SU-DHL-6 (cell line): ENCODE measurements at regions not wholly inside any gene's neighbourhood (a gene's known extent, or its start where the extent isn't known, plus 50 kb on each side); places are given as distances from the start of the nearest gene placed in this dataset.

Experiments used
- H2AFZ ChIP-seq: fragments of 200-600 bp; sonication (generic); 2 replicates; pipeline ENCODE4 v1.6.1; 2014; ENCODE audit warnings: low read depth, mild to moderate bottlenecking, moderate library complexity, mixed read lengths, antibody characterized with exemption, low read length; ENCODE audit not compliant: severe bottlenecking
- H3F3A ChIP-seq: fragments of 200-600 bp; shearing (Covaris generic); 2 replicates; pipeline ENCODE4 v1.6.0; 2016; ENCODE audit warnings: antibody characterized with exemption, mild to moderate bottlenecking; ENCODE audit not compliant: insufficient read depth
- H3K27ac ChIP-seq: fragments of 200-600 bp; sonication (generic); 2 replicates; pipeline ENCODE4 v1.5.1; 2016; ENCODE audit warnings: low read depth, mild to moderate bottlenecking, low read length, moderate library complexity, mixed read lengths
- H3K27me3 ChIP-seq: fragments of 200-600 bp; sonication (generic), shearing (Covaris generic); 2 replicates; pipeline ENCODE4 v1.6.0; 2014; ENCODE audit warnings: mild to moderate bottlenecking, low read length
- H3K36me3 ChIP-seq: fragments of 200-600 bp; sonication (generic); 2 replicates; pipeline ENCODE4 v1.6.1; 2014; ENCODE audit warnings: mild to moderate bottlenecking, low read length, mixed read lengths
- H3K4me2 ChIP-seq: fragments of 300-600, 200-600 bp; shearing (Covaris generic), sonication (generic); 2 replicates; pipeline ENCODE4 v1.6.0; 2014; ENCODE audit warnings: low read length, low read depth, mild to moderate bottlenecking; ENCODE audit not compliant: poor library complexity, severe bottlenecking
- H3K4me3 ChIP-seq: fragments of 200-600 bp; sonication (generic); 2 replicates; pipeline ENCODE4 v1.5.1; 2014; ENCODE audit warnings: antibody characterized with exemption, low read length, mild to moderate bottlenecking, mixed read lengths; ENCODE audit not compliant: insufficient read depth, poor library complexity, severe bottlenecking
- H3K79me2 ChIP-seq: fragments of 200-600 bp; sonication (generic); 2 replicates; pipeline ENCODE4 v1.6.1; 2014; ENCODE audit warnings: mild to moderate bottlenecking, low read length, moderate library complexity; ENCODE audit not compliant: insufficient read depth
- H3K9ac ChIP-seq: fragments of 200-600 bp; sonication (generic); 2 replicates; pipeline ENCODE4 v1.7.0; 2014; ENCODE audit warnings: mild to moderate bottlenecking, low read length
- H3K9me2 ChIP-seq: fragments of 200-600 bp; sonication (generic); replicated peaks from 2 replicates; pipeline ENCODE4 v1.6.1; 2014; ENCODE audit warnings: low read length; ENCODE audit not compliant: insufficient read depth
- H3K9me3 ChIP-seq: fragments of 200-600 bp; sonication (generic); 2 replicates; pipeline ENCODE4 v1.6.1; 2014; ENCODE audit warnings: low read length, mixed read lengths; ENCODE audit not compliant: insufficient read depth
- H4K20me1 ChIP-seq: fragments of 200-600 bp; sonication (generic); 2 replicates; pipeline ENCODE4 v1.6.1; 2014; ENCODE audit warnings: low read depth, mild to moderate bottlenecking, antibody characterized with exemption, low read length, moderate library complexity, mixed read lengths
- EZH2phosphoT487 ChIP-seq: fragments of 200-600 bp; sonication (generic), shearing (Covaris generic); conservative IDR thresholded peaks from 2 replicates; pipeline ENCODE4 v1.6.1; 2018; ENCODE audit warnings: mild to moderate bottlenecking, antibody characterized with exemption, low read length, moderate library complexity, mixed read lengths
- TF ChIP-seq, protein P1 (sequence below): fragments of 200-600 bp; sonication (generic); IDR thresholded peaks from one replicate; pipeline ENCODE4 v1.5.1; 2017; ENCODE audit warnings: antibody characterized with exemption, mild to moderate bottlenecking, low read length, moderate library complexity; ENCODE audit not compliant: insufficient read depth, poor library complexity, severe bottlenecking

DNA sequence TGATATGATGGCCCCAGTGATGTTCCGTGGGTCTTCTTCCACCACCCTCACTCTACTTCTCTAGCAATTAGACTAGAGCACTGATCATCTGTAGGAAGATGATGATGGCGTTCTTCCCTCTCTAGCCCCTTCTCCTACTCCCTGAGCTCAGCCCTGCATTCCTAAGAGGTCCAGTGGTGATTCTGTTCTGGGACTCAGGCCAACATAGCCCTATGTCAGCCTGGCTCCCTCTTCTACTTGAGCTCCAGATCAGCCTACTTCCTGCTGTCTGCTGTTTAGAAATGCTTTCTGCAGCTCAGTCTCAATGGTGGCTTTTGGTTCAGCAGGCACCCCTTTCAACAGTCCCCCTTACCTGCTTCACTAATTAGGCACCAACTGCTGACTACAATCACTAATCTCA is 86.1 kb upstream of the ZBED5 start:
- Histone ChIP-seq H3K27ac (no peak overlapping the region), H3K36me3 (no peaks in the 10 kb centered on the region), H3K27me3 (no peaks in the 10 kb centered on the region), H3K9me2 (no peaks in the 10 kb centered on the region), H3K9me3 (no peaks in the 10 kb centered on the region), H3F3A (no peaks in the 10 kb centered on the region), H2AFZ (no peak overlapping the region), H3K9ac (no peak overlapping the region), H4K20me1 (no peaks in the 10 kb centered on the region), H3K4me3 (no peak overlapping the region), H3K79me2 (no peaks in the 10 kb centered on the region), H3K4me2 (no peak overlapping the region)
- TF ChIP-seq EZH2phosphoT487, result no peak
- TF ChIP-seq, protein P1, sequence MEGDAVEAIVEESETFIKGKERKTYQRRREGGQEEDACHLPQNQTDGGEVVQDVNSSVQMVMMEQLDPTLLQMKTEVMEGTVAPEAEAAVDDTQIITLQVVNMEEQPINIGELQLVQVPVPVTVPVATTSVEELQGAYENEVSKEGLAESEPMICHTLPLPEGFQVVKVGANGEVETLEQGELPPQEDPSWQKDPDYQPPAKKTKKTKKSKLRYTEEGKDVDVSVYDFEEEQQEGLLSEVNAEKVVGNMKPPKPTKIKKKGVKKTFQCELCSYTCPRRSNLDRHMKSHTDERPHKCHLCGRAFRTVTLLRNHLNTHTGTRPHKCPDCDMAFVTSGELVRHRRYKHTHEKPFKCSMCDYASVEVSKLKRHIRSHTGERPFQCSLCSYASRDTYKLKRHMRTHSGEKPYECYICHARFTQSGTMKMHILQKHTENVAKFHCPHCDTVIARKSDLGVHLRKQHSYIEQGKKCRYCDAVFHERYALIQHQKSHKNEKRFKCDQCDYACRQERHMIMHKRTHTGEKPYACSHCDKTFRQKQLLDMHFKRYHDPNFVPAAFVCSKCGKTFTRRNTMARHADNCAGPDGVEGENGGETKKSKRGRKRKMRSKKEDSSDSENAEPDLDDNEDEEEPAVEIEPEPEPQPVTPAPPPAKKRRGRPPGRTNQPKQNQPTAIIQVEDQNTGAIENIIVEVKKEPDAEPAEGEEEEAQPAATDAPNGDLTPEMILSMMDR, result no peak

DNA sequence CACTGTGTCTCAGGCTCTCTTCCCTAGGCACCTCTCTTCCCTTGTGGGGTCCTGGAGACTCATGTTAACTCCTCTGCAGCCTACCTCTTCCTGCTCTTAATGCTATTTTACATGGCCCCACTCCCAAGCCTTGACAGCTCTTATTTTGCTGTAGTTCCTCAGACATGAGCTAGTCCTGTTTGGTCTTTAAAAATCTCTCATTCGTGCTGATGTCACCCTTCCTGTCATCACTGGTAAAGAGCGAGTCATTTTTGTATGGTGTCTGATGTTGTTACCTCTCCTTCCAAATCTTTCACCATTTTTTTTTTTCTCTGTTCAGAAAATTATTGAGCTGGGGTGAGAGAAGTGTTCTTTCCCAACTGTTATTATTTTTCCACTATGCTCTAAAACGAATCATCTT is 84.8 kb upstream of the ZBED5 start:
- Histone ChIP-seq H3K79me2 (no peaks in the 10 kb centered on the region), H3K36me3 (no peaks in the 10 kb centered on the region), H3K4me3 (no peak overlapping the region), H3K27ac (no peak overlapping the region), H2AFZ (no peak overlapping the region), H3F3A (no peaks in the 10 kb centered on the region), H3K9ac (no peak overlapping the region), H3K4me2 (no peak overlapping the region), H3K27me3 (no peaks in the 10 kb centered on the region), H3K9me2 (no peaks in the 10 kb centered on the region), H3K9me3 (no peaks in the 10 kb centered on the region), H4K20me1 (no peaks in the 10 kb centered on the region)
- TF ChIP-seq, protein P1, result no peak
- TF ChIP-seq EZH2phosphoT487, result no peak

DNA sequence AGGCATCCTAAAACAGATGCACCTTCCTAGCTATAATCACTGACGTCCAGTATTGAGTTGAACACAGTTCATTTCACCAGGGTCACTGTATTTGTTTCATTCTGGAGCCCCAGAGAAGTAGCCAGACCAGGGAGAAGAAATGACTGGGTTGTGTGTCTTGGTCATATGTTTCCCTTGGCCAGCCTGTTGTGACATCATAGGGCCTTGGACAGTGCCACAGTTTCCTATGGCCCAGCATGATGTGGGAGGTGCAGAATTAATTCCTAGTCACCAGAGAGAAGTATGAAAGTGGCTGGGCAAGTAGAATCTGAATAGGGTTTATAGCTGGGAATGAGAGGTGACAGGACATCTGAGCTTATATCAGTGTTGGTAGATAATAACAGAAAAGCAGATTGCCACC is 84.0 kb upstream of the ZBED5 start:
- H3K4me3 ChIP-seq, result no peak overlapping the region
- no peaks in the 10 kb centered on the region for H4K20me1 ChIP-seq
- no peaks in the 10 kb centered on the region for H3F3A ChIP-seq
- no peak overlapping the region for H2AFZ ChIP-seq
- no peaks in the 10 kb centered on the region for H3K79me2 ChIP-seq
- H3K4me2 ChIP-seq, result no peak overlapping the region
- H3K9ac ChIP-seq, result no peak overlapping the region
- no peaks in the 10 kb centered on the region for H3K27me3 ChIP-seq
- H3K36me3 ChIP-seq, result no peaks in the 10 kb centered on the region
- H3K9me2 ChIP-seq, result no peaks in the 10 kb centered on the region
- H3K27ac ChIP-seq, result no peak overlapping the region
- TF ChIP-seq, protein P1, result no peak
- TF ChIP-seq EZH2phosphoT487, result no peak
- no peaks in the 10 kb centered on the region for H3K9me3 ChIP-seq

DNA sequence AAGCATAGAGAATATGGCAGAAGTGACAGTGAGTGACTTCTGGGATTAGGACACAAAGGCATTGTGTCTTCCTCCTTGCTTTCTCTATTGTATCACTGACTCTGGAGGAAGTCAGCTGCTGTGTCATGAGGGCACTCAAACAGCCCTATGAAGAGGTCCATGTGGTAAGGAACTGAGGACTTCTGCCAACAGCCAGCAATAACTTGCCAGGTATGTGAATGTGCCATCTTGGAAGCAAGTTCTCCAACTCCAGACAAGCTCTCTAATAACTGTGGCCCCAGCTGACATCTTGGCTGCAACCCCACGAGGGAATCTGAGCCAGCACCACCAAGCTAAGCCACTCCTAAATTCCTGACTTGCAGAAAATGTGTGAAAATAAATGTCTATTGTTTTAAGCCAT is 83.6 kb upstream of the ZBED5 start:
- Histone ChIP-seq H3F3A (no peaks in the 10 kb centered on the region), H2AFZ (no peak overlapping the region), H3K4me3 (no peak overlapping the region), H3K4me2 (no peak overlapping the region), H3K79me2 (no peaks in the 10 kb centered on the region), H3K27ac (no peak overlapping the region), H3K9ac (no peak overlapping the region), H3K27me3 (no peaks in the 10 kb centered on the region), H4K20me1 (no peaks in the 10 kb centered on the region), H3K9me2 (no peaks in the 10 kb centered on the region), H3K36me3 (no peaks in the 10 kb centered on the region), H3K9me3 (no peaks in the 10 kb centered on the region)
- TF ChIP-seq EZH2phosphoT487, result no peak
- TF ChIP-seq, protein P1, result no peak
